OCI-LY7 (cell line): ENCODE measurements at regions not wholly inside any gene's neighbourhood (a gene's known extent, or its start where the extent isn't known, plus 50 kb on each side); places are given as distances from the start of the nearest gene placed in this dataset.

Experiments used
- BruUV-seq: library from RNA; stranded (reverse); fragments of 400-500 nt; replicated peaks from 2 replicates; lab custom pipeline; 2021; lab: Mats Ljungman, UMichigan
- CTCF ChIA-PET: fragments of 300-600 bp; sonication (Branson Sonifier 250); formaldehyde crosslinking; loops from one replicate; lab custom pipeline; 2022; ENCODE audit warnings: antibody characterized with exemption; ENCODE audit not compliant: unreplicated experiment; lab: Charles Lee
- POLR2A ChIA-PET: fragments of 300-600 bp; sonication (Branson Sonifier 250); formaldehyde crosslinking; loops from one replicate; lab custom pipeline; 2022; ENCODE audit warnings: antibody characterized with exemption; lab: Charles Lee
- DNase-seq: peaks from one replicate; pipeline ENCODE4 v3.0.0-alpha.2; 2015; ENCODE audit warnings: low spot score
- H2AFZ ChIP-seq: fragments of 200-600 bp; sonication (generic), shearing (Covaris generic); 2 replicates; pipeline ENCODE4 v1.6.1; 2014; ENCODE audit warnings: mild to moderate bottlenecking, antibody characterized with exemption, low read length, moderate library complexity
- H3K27ac ChIP-seq: fragments of 200-600 bp; sonication (generic); 2 replicates; pipeline ENCODE4 v1.5.1; 2014; ENCODE audit warnings: mixed run types, low read depth, mild to moderate bottlenecking, moderate library complexity, low read length, inconsistent platforms; ENCODE audit not compliant: poor library complexity, severe bottlenecking
- H3K36me3 ChIP-seq: fragments of 200-600 bp; sonication (generic); 2 replicates; pipeline ENCODE4 v1.6.1; 2014; ENCODE audit warnings: mild to moderate bottlenecking, antibody characterized with exemption, low read length, moderate library complexity, mixed read lengths; ENCODE audit not compliant: insufficient read depth
- H3K4me1 ChIP-seq: fragments of 200-600 bp; sonication (generic); 2 replicates; pipeline ENCODE4 v1.5.1; 2014; ENCODE audit warnings: mild to moderate bottlenecking, low read length; ENCODE audit not compliant: insufficient read depth, poor library complexity, severe bottlenecking
- H3K4me2 ChIP-seq: fragments of 200-600 bp; sonication (generic); 2 replicates; pipeline ENCODE4 v1.6.1; 2014; ENCODE audit warnings: mild to moderate bottlenecking, low read length
- H3K4me3 ChIP-seq: fragments of 200-600 bp; sonication (generic); 2 replicates; pipeline ENCODE4 v1.5.1; 2014; ENCODE audit warnings: mild to moderate bottlenecking, low read depth, low read length; ENCODE audit not compliant: poor library complexity, severe bottlenecking
- H3K79me2 ChIP-seq: fragments of 200-600 bp; sonication (generic); 2 replicates; pipeline ENCODE4 v1.6.1; 2016; ENCODE audit warnings: low read depth, mild to moderate bottlenecking, low read length, moderate library complexity, mixed read lengths; ENCODE audit not compliant: insufficient read depth
- H3K9me2 ChIP-seq: fragments of 200-600 bp; sonication (generic); 2 replicates; pipeline ENCODE4 v1.6.1; 2016; ENCODE audit warnings: mild to moderate bottlenecking, low read length, mixed read lengths; ENCODE audit not compliant: insufficient read depth
- H3K9me3 ChIP-seq: fragments of 200-600 bp; sonication (generic); 2 replicates; pipeline ENCODE4 v1.6.1; 2014; ENCODE audit warnings: mild to moderate bottlenecking, mixed run types, low read length, mixed read lengths
- H4K20me1 ChIP-seq: fragments of 200-600 bp; sonication (generic); 2 replicates; pipeline ENCODE4 v1.6.1; 2014; ENCODE audit warnings: mild to moderate bottlenecking, antibody characterized with exemption, low read length, moderate library complexity, mixed read lengths; ENCODE audit not compliant: insufficient read depth
- CTCF ChIP-seq: fragments of 200-600 bp; sonication (generic); conservative IDR thresholded peaks from 2 replicates; pipeline ENCODE4 v1.5.1; 2014; ENCODE audit warnings: mild to moderate bottlenecking, antibody characterized with exemption, low read length, moderate library complexity, mixed read lengths
- EZH2phosphoT487 ChIP-seq: fragments of 200-600 bp; sonication (generic); IDR thresholded peaks from 2 replicates; pipeline ENCODE4 v1.6.1; 2018; ENCODE audit warnings: low read depth, borderline replicate concordance, mild to moderate bottlenecking, mixed run types, antibody characterized with exemption, low read length, moderate library complexity, mixed read lengths
- intact Hi-C: fragments of 100-400 bp; cut with micrococcal nuclease; formaldehyde crosslinking; loops from one replicate; pipeline ENCODE4 v1.10.0; 2022; ENCODE audit not compliant: unreplicated experiment

- intact Hi-C loops, result no loop called here
- Histone ChIP-seq H3K79me2 (no peaks in the 10 kb centered on the region), H4K20me1 (no peaks in the 10 kb centered on the region), H3K4me2 (no peak overlapping the region), H2AFZ (no peak overlapping the region), H3K9me2 (no peaks in the 10 kb centered on the region), H3K36me3 (no peaks in the 10 kb centered on the region), H3K9me3 (no peaks in the 10 kb centered on the region), H3K4me1 (no peaks in the 10 kb centered on the region), H3K4me3 (no peak overlapping the region), H3K27ac (no peak overlapping the region)
- no TSS peak for BruUV-seq
- POLR2A ChIA-PET, result no interaction called here
- CTCF ChIA-PET, result no interaction called here
- TF ChIP-seq EZH2phosphoT487 (no peak), CTCF (no peak)
- DNase-seq, result no peak
These were observed 598.3 kb upstream of the REG3G start for GRCh38 chr2:78427170-78427569.

DNA sequence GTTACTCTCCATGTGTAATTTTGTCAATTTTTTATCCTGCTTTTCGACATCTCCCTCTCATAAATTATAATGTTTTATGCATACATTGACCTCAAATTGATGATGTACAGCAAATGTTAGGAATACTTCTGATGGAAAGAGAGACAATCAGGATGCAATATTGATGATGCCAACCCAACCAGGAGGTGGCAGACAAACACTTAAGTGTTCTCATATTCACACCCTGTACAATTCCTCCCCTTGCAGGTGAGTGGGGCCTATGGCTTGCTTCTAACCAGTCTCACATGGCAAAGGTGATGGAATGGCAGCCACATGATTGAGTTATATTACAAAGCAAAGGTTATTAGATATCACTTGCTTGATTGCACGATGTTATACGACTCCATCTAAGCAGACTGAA lies 594.3 kb upstream of the REG3G start:
- DNase-seq, result no peak
- Histone ChIP-seq H3K36me3 (no peaks in the 10 kb centered on the region), H3K9me2 (no peaks in the 10 kb centered on the region), H2AFZ (no peak overlapping the region), H3K4me3 (no peak overlapping the region), H3K79me2 (no peaks in the 10 kb centered on the region), H3K9me3 (no peaks in the 10 kb centered on the region), H3K4me1 (no peaks in the 10 kb centered on the region), H4K20me1 (no peaks in the 10 kb centered on the region), H3K27ac (no peak overlapping the region), H3K4me2 (no peak overlapping the region)
- no peak for TF ChIP-seq EZH2phosphoT487
- TF ChIP-seq CTCF, result 0 out of 2 replicates have a peak, but pooled peaks have one; percentile 30
- ChIA-PET POLR2A (no interaction called here), CTCF (no interaction called here)
- no TSS peak for BruUV-seq
- intact Hi-C loops, result no loop called here

DNA sequence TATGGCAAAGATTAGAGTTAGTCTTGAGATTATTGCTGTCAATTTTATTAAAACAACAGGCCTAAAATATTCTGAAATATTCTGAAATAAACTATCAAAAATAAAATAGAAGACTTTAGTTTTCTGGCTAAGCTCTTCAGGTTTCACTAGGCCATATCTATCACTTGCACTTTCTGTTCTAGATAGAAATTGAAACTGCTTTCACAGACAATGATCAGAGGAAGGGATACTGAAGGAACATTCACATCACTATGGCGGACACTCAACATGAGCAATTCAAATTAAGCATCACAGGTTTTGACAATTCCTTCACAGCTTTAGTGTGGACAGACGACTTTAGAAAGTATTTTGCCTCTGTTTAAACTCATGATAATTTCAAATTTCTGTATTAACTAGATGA lies 586.4 kb upstream of the REG3G start:
- no peak for TF ChIP-seq EZH2phosphoT487
- TF ChIP-seq CTCF, result no peak
- H3K79me2 ChIP-seq, result no peaks in the 10 kb centered on the region
- intact Hi-C loops, result no loop called here
- CTCF ChIA-PET, result no interaction called here
- H3K36me3 ChIP-seq, result no peaks in the 10 kb centered on the region
- no peak overlapping the region for H2AFZ ChIP-seq
- H3K4me1 ChIP-seq, result no peaks in the 10 kb centered on the region
- H3K9me2 ChIP-seq, result no peaks in the 10 kb centered on the region
- no peak overlapping the region for H3K27ac ChIP-seq
- H4K20me1 ChIP-seq, result no peaks in the 10 kb centered on the region
- no peak overlapping the region for H3K4me3 ChIP-seq
- POLR2A ChIA-PET, result no interaction called here
- H3K9me3 ChIP-seq, result no peaks in the 10 kb centered on the region
- no TSS peak for BruUV-seq
- H3K4me2 ChIP-seq, result no peak overlapping the region
- DNase-seq, result no peak
